GM23338 (cell line): ENCODE measurements at regions not wholly inside any gene's neighbourhood (a gene's known extent, or its start where the extent isn't known, plus 50 kb on each side); places are given as distances from the start of the nearest gene placed in this dataset.

Experiments used
- EZH2 ChIP-seq: fragments of 200-600 bp; sonication (generic); IDR thresholded peaks from one replicate; pipeline ENCODE4 v1.8.0; 2017; ENCODE audit warnings: antibody characterized with exemption, mild to moderate bottlenecking, low read depth; ENCODE audit not compliant: unreplicated experiment
- EZH2phosphoT487 ChIP-seq: fragments of 200-600 bp; sonication (generic); IDR thresholded peaks from one replicate; pipeline ENCODE4 v1.8.1; 2018; ENCODE audit warnings: antibody characterized with exemption; ENCODE audit not compliant: unreplicated experiment
- POLR2AphosphoS5 ChIP-seq: IDR thresholded peaks from 2 replicates; pipeline ENCODE4 v1.6.1; 2016; ENCODE audit warnings: antibody characterized with exemption, low read depth
- TF ChIP-seq, protein P1 (sequence below), 2 experiments: fragments of 200-600 bp in 1 of 2; sonication (generic) in 1 of 2; conservative IDR thresholded peaks; 2 replicates each; pipeline versions ENCODE4 v1.5.1 to v1.6.1; 2016 to 2017; ENCODE audit warnings: antibody characterized with exemption in 2 of 2, low read depth in 2 of 2, mild to moderate bottlenecking in 2 of 2, moderate library complexity in 1 of 2
- TF ChIP-seq, protein P2 (sequence below): IDR thresholded peaks from one replicate; pipeline ENCODE4 v1.6.1; 2018; ENCODE audit warnings: antibody characterized with exemption; ENCODE audit not compliant: unreplicated experiment
- TF ChIP-seq, protein P3 (sequence below): fragments of 250-450 bp; sonication (Bioruptor Pico); IDR thresholded peaks from 2 replicates; pipeline ENCODE4 v1.5.0; 2020; ENCODE audit warnings: mild to moderate bottlenecking, moderate library complexity

DNA sequence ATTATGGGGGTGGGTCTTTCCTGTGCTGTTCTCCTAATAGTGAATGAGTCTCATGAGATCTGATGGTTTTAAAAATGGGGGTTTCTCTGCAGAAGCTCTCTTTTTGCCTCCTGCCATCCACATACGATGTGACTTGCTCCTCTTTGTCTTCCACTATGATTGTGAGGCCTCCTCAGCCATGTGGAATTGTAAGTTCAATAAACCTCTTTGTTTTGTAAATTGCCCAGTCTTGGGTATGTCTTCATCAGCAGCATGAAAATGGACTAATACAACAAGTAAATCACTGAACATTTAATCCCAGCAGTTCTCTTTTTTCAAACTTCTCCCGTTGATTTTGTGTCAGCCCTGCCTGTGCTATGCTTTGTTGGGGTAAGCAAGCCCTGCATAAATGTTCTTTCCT, 95.2 kb downstream of the FAM217A start:
- no peak for TF ChIP-seq POLR2AphosphoS5
- TF ChIP-seq, protein P1, sequence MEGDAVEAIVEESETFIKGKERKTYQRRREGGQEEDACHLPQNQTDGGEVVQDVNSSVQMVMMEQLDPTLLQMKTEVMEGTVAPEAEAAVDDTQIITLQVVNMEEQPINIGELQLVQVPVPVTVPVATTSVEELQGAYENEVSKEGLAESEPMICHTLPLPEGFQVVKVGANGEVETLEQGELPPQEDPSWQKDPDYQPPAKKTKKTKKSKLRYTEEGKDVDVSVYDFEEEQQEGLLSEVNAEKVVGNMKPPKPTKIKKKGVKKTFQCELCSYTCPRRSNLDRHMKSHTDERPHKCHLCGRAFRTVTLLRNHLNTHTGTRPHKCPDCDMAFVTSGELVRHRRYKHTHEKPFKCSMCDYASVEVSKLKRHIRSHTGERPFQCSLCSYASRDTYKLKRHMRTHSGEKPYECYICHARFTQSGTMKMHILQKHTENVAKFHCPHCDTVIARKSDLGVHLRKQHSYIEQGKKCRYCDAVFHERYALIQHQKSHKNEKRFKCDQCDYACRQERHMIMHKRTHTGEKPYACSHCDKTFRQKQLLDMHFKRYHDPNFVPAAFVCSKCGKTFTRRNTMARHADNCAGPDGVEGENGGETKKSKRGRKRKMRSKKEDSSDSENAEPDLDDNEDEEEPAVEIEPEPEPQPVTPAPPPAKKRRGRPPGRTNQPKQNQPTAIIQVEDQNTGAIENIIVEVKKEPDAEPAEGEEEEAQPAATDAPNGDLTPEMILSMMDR (conservative IDR thresholded peaks at IDR 0.05; ENCODE audit: low read depth in 2 of 2): no peak
- no peak for TF ChIP-seq EZH2
- TF ChIP-seq, protein P2, sequence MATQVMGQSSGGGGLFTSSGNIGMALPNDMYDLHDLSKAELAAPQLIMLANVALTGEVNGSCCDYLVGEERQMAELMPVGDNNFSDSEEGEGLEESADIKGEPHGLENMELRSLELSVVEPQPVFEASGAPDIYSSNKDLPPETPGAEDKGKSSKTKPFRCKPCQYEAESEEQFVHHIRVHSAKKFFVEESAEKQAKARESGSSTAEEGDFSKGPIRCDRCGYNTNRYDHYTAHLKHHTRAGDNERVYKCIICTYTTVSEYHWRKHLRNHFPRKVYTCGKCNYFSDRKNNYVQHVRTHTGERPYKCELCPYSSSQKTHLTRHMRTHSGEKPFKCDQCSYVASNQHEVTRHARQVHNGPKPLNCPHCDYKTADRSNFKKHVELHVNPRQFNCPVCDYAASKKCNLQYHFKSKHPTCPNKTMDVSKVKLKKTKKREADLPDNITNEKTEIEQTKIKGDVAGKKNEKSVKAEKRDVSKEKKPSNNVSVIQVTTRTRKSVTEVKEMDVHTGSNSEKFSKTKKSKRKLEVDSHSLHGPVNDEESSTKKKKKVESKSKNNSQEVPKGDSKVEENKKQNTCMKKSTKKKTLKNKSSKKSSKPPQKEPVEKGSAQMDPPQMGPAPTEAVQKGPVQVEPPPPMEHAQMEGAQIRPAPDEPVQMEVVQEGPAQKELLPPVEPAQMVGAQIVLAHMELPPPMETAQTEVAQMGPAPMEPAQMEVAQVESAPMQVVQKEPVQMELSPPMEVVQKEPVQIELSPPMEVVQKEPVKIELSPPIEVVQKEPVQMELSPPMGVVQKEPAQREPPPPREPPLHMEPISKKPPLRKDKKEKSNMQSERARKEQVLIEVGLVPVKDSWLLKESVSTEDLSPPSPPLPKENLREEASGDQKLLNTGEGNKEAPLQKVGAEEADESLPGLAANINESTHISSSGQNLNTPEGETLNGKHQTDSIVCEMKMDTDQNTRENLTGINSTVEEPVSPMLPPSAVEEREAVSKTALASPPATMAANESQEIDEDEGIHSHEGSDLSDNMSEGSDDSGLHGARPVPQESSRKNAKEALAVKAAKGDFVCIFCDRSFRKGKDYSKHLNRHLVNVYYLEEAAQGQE: no peak
- no peak for TF ChIP-seq EZH2phosphoT487
- TF ChIP-seq, protein P3, sequence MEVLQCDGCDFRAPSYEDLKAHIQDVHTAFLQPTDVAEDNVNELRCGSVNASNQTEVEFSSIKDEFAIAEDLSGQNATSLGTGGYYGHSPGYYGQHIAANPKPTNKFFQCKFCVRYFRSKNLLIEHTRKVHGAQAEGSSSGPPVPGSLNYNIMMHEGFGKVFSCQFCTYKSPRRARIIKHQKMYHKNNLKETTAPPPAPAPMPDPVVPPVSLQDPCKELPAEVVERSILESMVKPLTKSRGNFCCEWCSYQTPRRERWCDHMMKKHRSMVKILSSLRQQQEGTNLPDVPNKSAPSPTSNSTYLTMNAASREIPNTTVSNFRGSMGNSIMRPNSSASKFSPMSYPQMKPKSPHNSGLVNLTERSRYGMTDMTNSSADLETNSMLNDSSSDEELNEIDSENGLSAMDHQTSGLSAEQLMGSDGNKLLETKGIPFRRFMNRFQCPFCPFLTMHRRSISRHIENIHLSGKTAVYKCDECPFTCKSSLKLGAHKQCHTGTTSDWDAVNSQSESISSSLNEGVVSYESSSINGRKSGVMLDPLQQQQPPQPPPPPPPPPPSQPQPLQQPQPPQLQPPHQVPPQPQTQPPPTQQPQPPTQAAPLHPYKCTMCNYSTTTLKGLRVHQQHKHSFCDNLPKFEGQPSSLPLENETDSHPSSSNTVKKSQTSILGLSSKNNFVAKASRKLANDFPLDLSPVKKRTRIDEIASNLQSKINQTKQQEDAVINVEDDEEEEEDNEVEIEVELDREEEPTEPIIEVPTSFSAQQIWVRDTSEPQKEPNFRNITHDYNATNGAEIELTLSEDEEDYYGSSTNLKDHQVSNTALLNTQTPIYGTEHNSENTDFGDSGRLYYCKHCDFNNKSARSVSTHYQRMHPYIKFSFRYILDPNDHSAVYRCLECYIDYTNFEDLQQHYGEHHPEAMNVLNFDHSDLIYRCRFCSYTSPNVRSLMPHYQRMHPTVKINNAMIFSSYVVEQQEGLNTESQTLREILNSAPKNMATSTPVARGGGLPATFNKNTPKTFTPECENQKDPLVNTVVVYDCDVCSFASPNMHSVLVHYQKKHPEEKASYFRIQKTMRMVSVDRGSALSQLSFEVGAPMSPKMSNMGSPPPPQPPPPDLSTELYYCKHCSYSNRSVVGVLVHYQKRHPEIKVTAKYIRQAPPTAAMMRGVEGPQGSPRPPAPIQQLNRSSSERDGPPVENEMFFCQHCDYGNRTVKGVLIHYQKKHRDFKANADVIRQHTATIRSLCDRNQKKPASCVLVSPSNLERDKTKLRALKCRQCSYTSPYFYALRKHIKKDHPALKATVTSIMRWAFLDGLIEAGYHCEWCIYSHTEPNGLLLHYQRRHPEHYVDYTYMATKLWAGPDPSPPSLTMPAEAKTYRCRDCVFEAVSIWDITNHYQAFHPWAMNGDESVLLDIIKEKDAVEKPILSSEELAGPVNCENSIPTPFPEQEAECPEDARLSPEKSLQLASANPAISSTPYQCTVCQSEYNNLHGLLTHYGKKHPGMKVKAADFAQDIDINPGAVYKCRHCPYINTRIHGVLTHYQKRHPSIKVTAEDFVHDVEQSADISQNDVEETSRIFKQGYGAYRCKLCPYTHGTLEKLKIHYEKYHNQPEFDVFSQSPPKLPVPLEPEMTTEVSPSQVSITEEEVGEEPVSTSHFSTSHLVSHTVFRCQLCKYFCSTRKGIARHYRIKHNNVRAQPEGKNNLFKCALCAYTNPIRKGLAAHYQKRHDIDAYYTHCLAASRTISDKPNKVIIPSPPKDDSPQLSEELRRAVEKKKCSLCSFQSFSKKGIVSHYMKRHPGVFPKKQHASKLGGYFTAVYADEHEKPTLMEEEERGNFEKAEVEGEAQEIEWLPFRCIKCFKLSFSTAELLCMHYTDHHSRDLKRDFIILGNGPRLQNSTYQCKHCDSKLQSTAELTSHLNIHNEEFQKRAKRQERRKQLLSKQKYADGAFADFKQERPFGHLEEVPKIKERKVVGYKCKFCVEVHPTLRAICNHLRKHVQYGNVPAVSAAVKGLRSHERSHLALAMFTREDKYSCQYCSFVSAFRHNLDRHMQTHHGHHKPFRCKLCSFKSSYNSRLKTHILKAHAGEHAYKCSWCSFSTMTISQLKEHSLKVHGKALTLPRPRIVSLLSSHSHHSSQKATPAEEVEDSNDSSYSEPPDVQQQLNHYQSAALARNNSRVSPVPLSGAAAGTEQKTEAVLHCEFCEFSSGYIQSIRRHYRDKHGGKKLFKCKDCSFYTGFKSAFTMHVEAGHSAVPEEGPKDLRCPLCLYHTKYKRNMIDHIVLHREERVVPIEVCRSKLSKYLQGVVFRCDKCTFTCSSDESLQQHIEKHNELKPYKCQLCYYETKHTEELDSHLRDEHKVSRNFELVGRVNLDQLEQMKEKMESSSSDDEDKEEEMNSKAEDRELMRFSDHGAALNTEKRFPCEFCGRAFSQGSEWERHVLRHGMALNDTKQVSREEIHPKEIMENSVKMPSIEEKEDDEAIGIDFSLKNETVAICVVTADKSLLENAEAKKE (CRISPR knock-in tag): no peak
